Pancreas (tissue), 10 donors: ENCODE measurements at regions not wholly inside any gene's neighbourhood (a gene's known extent, or its start where the extent isn't known, plus 50 kb on each side); places are given as distances from the start of the nearest gene placed in this dataset.

Source experiments
- ATAC-seq, 4 donors: fragments of 200-7000 bp; cut with Tn5 transposase; one replicate each; pipeline versions ENCODE4 v1.8.0 to v1.9.1; 2020; ENCODE audit warnings: mild to moderate bottlenecking in 4 of 4, moderate library complexity in 4 of 4
- DNase-seq, 6 donors: peaks; one replicate each; pipeline ENCODE4 v3.0.0-alpha.2; 2020
- FAIRE-seq: peaks from 2 replicates; lab custom pipeline; 2012; peaks lifted over from hg19 to GRCh38; lab: Jason Lieb, UNC
- H3K27ac ChIP-seq, 4 donors: fragments of 200-600 bp; sonication (generic); 1 replicate in 3 of 4; 2 replicates in 1 of 4; pipeline versions ENCODE4 v1.5.0 to v1.8.0; 2020
- H3K27me3 ChIP-seq, 4 donors: fragments of 200-600 bp; one replicate each; pipeline ENCODE4 v1.8.0; 2021
- H3K36me3 ChIP-seq, 3 donors: fragments of 200-600 bp; sonication (generic) in 1 of 3; one replicate each; pipeline versions ENCODE4 v1.5.0 to v1.8.0; 2020 to 2021
- H3K4me1 ChIP-seq, 3 donors: fragments of 200-600 bp; one replicate each; pipeline ENCODE4 v1.8.0; 2021
- H3K4me3 ChIP-seq, 4 donors: fragments of 200-600 bp; sonication (generic) in 2 of 4; one replicate each; pipeline versions ENCODE4 v1.5.0 to v1.8.0; 2020 to 2021
- H3K9me3 ChIP-seq, 4 donors: fragments of 200-600 bp; one replicate each; pipeline ENCODE4 v1.8.0; 2021
- WGBS, 2 donors: extraction: QIAGEN DNeasy Blood & Tissue Kit; methylation state at CpG; one replicate each; pipeline ENCODE4 v1.1.7; 2013; 5-methylcytosine and 5-hydroxymethylcytosine counted together
- intact Hi-C, 3 donors: fragments of 100-400 bp; cut with DNase I; formaldehyde crosslinking; loops; one replicate each; pipeline versions ENCODE4 v1.11.1 to v1.14.2; 2022
- TF ChIP-seq, protein P1 (sequence below), 4 donors: fragments of 200-600 bp; sonication (generic) in 3 of 4; IDR thresholded peaks; one replicate each; pipeline versions ENCODE4 v1.5.0 to v1.8.0; 2021; ENCODE audit warnings: antibody characterized with exemption in 4 of 4
- donor health status: healthy with polysubstance abuse.
- donor health status: DM: no; HTN: no; CAD: no; lungs with moderate emphysema.
- donor health status: DM: no; HTN: no; CAD: no.
- donor health status: control.
- donor health status: control.
- donor health status: Bipolar disorder and iron deficiency.
- donor health status: DM: yes; HTN: yes; CAD: no.
- donor health status: DM: no; HTN: no; CAD: no.
- donor health status: DM: no; HTN: no; CAD: no.
- donor health status: DM: yes; HTN: yes; CAD: no.

DNA sequence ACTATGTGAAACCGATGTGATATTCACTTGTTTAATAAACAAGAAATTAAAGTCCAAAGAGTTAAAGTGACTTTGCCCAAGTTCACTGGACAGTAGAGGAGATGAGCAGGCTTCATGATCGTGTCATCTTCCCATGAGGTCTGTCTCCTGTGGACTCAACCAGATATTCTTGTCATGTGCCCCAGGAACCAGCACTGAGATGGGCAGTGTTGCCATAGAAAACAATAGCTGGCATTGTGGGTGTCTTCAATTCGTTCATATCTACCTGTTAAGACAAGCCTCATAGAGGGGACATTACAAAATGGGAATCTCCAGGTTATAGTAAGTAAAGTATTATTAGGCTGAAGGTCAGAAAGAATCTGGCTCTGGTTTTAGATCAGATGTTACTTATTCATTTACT lies 184.8 kb upstream of the BCL6 start:
- no peaks in the 10 kb centered on the region for H3K36me3 ChIP-seq
- no peaks in the 10 kb centered on the region for H3K27me3 ChIP-seq
- FAIRE-seq (no peak), ATAC-seq (no peak), DNase-seq (no peak)
- no peak overlapping the region for H3K4me3 ChIP-seq
- 77 to 78% methylated on average over 3 of the region's 3 CpGs for WGBS, 2 donors
- no peaks in the 10 kb centered on the region for H3K4me1 ChIP-seq
- intact Hi-C loops, result no loop called here
- H3K27ac ChIP-seq, result no peak overlapping the region
- TF ChIP-seq, protein P1, sequence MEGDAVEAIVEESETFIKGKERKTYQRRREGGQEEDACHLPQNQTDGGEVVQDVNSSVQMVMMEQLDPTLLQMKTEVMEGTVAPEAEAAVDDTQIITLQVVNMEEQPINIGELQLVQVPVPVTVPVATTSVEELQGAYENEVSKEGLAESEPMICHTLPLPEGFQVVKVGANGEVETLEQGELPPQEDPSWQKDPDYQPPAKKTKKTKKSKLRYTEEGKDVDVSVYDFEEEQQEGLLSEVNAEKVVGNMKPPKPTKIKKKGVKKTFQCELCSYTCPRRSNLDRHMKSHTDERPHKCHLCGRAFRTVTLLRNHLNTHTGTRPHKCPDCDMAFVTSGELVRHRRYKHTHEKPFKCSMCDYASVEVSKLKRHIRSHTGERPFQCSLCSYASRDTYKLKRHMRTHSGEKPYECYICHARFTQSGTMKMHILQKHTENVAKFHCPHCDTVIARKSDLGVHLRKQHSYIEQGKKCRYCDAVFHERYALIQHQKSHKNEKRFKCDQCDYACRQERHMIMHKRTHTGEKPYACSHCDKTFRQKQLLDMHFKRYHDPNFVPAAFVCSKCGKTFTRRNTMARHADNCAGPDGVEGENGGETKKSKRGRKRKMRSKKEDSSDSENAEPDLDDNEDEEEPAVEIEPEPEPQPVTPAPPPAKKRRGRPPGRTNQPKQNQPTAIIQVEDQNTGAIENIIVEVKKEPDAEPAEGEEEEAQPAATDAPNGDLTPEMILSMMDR (IDR thresholded peaks at IDR 0.05), result no peak
- no peaks in the 10 kb centered on the region for H3K9me3 ChIP-seq

DNA sequence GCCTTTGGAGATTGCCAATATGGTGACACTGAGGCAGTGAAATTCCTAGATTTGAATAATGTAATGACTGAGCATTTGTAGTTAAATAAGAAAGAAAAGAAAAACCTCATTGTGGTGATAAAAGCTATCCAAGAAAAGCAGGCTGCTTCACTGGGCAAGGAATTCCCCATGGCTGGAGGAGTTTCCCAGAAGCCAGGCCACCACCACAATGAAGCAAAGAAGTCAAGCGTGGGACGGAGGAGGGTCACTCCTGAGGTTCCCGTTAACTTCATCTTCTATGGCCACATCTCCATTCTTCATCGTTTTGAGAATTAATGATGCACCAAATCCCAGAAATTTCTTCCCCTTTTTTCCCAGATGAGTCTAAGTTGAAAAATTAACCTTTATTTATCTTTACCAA lies 185.8 kb upstream of the BCL6 start:
- 89 to 99% methylated on average over 4 of the region's 4 CpGs for WGBS, 2 donors
- no peak for ATAC-seq
- Histone ChIP-seq H3K4me3 (no peak overlapping the region), H3K27ac (no peak overlapping the region), H3K36me3 (no peaks in the 10 kb centered on the region), H3K4me1 (no peaks in the 10 kb centered on the region), H3K27me3 (no peaks in the 10 kb centered on the region), H3K9me3 (no peaks in the 10 kb centered on the region)
- no peak for FAIRE-seq
- DNase-seq, result no peak
- TF ChIP-seq, protein P1 (IDR thresholded peaks at IDR 0.05), result no peak
- intact Hi-C loops, result no loop called here

DNA sequence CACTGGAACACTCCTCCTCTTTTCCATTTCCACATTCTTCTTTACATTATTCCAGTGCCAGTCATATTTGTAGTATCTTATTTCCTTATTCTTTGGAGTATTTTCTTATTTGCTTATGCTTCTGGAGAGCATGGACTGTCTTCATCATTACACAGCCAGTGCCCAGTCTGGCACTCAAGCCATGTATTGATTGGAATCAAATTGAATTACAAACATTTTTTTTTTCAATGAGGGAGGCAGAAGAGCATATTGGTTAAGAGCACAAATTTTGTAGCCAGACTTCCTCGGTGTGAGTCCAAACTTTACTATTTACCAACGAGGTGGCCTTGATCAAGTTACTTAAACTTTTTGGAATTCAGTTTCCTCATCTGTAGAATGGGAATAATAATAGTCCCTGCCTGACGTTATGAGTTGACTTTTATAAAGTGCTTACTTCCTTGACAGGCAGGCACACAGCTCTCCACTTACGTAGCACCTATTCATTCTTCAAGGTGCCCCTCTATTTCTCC lies 186.6 kb upstream of the BCL6 start:
- TF ChIP-seq, protein P1 (IDR thresholded peaks at IDR 0.05), result no peak
- WGBS, 2 donors, result 61% methylated on average over 4 of the region's 4 CpGs
- Histone ChIP-seq H3K27me3 (no peaks in the 10 kb centered on the region), H3K9me3 (no peaks in the 10 kb centered on the region), H3K27ac (no peak overlapping the region), H3K4me3 (no peak overlapping the region), H3K4me1 (no peaks in the 10 kb centered on the region), H3K36me3 (no peaks in the 10 kb centered on the region)
- intact Hi-C loops, result no loop called here
- no peak for FAIRE-seq
- no peak for ATAC-seq
- no peak for DNase-seq

DNA sequence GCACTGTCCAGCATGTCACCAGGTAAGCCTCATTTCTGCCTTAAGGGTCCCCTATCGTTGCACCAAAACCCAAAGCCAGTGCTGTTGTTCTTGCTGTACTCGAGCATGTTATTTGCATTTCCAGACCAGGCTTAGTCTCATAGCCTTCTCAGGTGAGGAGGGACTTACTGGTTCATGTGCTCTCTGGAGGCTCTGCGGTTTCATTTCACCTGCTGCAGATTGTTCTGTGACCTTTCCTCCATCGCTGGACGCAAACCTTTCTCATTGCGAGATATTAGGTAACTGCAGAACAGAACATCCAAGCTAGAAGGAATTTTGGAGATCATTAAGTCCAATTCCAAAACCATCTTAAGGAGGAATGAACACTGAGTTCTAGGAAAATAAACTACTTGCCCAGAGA lies 187.3 kb upstream of the BCL6 start:
- FAIRE-seq, result no peak
- DNase-seq, result no peak
- intact Hi-C loops, result no loop called here
- TF ChIP-seq, protein P1 (IDR thresholded peaks at IDR 0.05), result no peak
- H3K4me1 ChIP-seq, result no peaks in the 10 kb centered on the region
- no peaks in the 10 kb centered on the region for H3K36me3 ChIP-seq
- 95 to 96% methylated on average over 6 of the region's 6 CpGs for WGBS, 2 donors
- H3K9me3 ChIP-seq, result no peaks in the 10 kb centered on the region
- no peaks in the 10 kb centered on the region for H3K27me3 ChIP-seq
- H3K27ac ChIP-seq, result no peak overlapping the region
- no peak for ATAC-seq
- H3K4me3 ChIP-seq, result no peak overlapping the region

DNA sequence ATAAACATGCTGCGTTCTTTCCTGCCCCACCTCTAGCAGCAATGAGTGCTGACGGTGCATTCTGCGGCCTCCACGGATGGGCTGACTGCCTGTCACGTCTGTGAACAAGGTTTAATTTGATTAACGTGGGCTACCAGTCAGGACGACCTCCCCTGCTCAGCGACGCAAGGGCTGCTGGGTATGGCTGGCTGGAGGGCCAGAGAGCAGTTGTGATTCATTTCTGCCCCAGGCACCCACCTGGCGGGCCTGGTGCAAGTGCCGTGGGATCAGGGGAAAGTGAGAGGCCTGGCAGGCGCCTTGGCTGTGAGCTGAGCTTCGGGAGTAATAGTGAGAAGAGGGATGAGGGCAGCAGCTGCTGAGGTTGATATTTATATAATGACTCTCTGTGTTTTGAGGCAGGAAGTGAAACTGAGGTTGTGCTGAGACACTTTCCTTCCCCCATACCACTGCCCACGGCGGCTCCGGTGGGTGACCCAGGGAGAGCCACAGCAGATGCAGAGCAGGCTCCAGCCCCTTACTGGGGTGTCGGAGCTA lies 190.4 kb upstream of the BCL6 start:
- Histone ChIP-seq H3K9me3 (no peaks in the 10 kb centered on the region), H3K27ac (no peak overlapping the region), H3K27me3 (no peaks in the 10 kb centered on the region), H3K4me1 (no peaks in the 10 kb centered on the region), H3K36me3 (no peaks in the 10 kb centered on the region), H3K4me3 (no peak overlapping the region)
- FAIRE-seq (no peak), ATAC-seq (peak in 2 of 4 donors; percentile 41 to 52), DNase-seq (no peak)
- intact Hi-C loops, result no loop called here
- TF ChIP-seq, protein P1 (IDR thresholded peaks at IDR 0.05), result no peak
- WGBS, 2 donors, result 85 to 90% methylated on average over 17 of the region's 17 CpGs
